SIG-M5 (cell line): ENCODE measurements at regions not wholly inside any gene's neighbourhood (a gene's known extent, or its start where the extent isn't known, plus 50 kb on each side); places are given as distances from the start of the nearest gene placed in this dataset.
"Not testable (repeated sequence)": the region's sequence is repeated elsewhere in the genome, so short reads cannot be mapped to it uniquely, and the experiment has no call there.

ENCODE experiments used
- DNase-seq: peaks from one replicate; lab custom pipeline; 2025; lab: John Stamatoyannopoulos, UW

DNA sequence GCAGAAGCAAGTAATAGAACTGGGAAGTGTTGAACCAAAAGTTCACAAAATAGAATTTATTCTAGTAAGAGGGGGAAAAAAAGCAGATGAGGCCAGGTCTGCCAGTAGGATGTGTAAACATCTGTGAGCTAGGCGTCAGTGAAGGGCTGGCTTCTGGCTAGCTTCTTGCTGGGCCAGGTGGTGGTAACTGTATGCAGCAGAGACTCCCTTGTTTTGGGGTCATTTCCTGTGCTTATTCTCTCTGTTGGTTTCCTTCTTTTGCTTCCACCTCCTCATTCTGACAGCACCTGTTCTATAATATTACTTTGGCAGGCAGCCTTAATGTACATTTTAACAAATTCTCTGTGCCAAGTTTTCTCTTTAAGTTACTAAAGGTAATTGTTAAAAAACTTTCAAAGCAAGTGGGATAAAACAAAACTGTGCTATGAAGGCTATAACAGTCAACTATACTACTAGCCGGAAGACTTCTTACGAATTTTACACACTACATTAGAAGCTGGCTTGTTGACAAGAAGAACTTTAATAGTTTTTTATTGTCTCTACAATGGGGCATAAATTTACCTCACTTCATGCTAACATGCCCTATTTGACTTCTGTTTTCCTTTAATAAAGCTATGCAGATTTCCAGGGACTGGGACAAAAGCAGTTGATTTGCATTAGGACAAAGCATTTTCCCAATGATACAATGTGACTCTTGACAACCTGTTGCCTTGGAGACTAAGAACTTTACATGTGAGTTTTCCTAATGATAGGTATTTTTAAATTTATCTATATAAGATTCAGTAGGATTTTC lies 318.8 kb upstream of the NAALADL2 start:
- no peak for DNase-seq

DNA sequence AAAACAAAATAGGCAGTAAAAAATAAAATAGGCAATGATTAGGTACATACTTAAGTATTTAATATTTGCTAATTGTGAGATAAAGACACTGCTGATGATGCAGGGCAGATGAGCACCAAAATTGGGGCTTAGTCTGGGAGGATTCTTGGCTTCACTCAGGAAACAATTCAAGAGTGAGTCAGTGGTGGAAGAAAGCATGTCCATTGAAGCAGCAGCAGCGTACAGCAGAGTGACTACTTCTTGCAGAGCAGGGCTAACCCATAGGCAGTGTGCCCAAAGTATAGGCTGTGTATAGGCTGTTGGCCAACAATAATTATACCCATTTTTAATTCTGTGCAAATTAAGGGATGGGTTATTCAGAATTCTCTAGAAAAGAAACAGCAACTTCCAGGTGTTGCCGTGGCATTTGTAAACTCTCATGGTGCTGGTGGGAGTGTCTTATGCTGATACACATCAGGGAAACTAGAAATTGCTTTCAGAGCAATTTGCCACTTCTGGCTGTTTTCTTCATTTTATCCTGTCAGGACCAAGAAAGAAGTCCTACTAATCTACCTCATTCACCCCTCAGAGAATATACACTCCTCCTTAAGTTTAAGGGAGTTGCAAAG lies 317.3 kb upstream of the NAALADL2 start:
- DNase-seq: no peak

DNA sequence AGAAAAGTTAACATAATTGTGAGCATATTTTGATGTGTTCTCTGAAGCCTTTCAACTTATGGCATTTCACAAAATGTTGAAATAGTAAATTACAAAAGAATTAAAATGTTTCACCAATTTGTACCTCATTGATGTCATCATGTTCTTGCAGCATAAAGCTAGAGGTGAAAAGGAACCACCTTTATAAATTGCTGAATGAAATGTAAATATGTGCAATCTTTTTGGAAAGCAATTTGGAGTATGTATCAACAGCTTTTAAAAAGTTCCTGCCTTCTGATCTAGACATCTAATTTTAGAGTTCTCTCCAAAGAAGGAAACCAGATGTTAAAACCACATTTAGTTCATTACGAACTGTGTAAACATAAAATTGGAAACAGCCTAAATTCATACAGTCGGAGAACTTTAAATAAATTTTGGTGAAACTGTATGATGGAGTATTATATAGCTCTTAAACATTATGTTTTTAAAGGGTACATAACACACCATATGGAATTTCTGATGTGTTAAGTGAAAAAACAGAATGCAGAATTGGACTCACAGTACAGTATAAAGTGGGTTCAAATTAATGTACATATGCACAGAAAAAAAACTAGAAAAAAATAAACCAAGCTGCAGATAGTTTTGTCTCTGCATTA lies 311.2 kb upstream of the NAALADL2 start:
- no peak for DNase-seq

DNA sequence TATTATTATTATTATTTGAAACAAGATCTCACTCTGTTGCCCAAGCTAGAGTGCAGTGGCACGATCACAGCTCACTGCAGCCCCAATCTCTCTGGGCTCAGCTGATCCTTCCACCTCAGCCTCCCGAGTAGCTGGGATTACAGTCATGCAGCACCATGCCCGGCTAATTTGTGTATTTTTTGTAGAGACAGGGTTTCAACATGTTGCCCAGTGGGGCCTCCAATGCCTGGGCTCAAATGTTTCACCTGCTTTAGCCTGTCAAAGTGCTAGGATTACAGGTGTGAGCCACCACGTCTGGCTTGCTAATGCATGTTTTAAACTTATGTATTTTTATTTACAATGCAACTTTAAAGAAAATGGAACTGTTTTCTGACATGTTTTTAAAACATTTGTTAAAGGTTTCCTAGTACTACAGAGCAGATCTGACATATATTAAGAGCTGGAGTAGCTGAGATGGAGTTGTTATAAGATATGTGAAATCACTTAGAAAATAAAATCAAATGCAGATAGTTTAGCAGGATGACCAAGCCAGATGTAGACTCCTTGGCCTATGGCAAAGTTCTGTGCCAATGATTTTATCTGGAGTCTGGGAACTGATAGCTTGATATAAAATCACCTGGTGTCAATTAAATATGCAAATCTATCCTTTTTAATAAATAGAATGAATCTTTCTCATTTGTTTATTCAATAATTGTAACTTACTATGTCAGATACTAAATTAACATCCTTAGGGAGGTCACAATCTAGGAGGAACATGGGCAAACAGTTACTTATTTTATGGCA lies 310.1 kb upstream of the NAALADL2 start:
- no peak for DNase-seq

DNA sequence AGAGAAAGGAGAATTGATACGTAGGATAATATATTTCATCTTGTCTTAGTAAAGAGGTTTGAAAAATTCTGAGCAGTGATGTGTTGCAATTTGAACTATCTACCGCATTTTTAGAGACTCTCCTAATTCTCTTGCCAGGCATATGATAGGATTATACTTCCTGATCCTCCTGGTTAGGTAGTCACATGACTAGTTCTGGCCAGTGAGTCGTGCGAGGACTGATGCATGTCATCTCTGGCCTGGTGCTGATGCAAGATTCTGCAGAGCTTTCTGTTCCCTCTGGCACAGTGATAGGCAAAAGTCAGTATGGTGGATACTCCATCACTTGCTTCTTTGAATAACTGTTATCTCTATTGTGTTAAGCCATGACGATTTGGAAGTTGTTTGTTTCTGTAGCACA lies 277.6 kb upstream of the NAALADL2 start:
- no peak for DNase-seq

GRCh38 chr3:174583396-174583795 lies 275.7 kb upstream of the NAALADL2 start:
- DNase-seq: no peak

GRCh38 chr3:174587137-174587536 lies 272.0 kb upstream of the NAALADL2 start:
- DNase-seq: not testable (repeated sequence)

DNA sequence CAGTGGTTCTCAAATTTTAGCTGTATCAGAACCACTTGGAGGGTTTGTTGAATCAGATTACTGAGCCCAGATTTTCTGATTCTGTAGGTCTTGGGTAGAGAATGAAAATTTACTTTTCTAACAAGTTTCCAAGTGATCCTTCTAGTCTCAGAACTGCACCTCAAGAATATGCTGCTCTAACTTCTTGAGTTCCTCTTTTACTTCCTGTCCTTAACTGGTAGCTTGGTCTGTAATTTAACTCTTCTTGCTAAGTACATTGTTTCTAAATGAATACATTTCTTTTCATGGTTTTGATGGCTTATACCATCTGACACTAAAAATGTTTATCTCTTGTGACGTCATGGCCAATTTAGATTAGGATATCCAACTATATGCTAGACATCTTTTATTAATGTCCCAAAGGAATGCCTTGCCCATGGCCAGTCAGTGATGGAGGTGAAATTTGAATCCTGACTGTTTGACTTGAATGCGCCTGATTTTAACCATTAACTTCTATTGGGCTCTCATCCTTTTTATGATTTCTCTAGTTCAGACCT lies 262.6 kb upstream of the NAALADL2 start:
- no peak for DNase-seq

DNA sequence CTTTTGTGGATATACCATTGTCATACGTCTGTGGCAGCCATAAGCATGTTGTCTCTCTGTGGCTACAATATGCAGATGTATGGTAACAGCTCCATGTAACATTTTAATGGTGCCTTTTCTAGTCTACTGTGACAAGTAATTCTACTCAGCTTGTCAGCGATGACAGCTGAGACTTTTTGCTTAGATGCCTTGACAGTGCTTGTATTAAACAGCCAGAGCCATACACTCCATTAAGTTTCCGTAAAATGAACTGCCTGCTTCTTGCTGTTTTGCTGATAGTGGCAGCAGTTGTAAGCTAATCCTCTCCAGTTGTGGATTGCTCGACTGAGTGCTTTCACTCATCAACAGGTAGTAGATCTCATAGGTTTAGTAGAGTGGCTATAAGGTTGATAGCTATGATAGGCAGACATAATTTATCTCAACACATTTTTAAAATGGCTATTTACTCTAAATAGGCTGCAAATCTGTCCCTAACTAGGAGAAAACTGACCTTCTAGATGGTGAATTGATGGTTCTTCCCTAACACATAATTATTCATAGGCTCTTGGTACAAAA lies 260.2 kb upstream of the NAALADL2 start:
- no peak for DNase-seq

- DNase-seq: no peak
These were observed 246.0 kb upstream of the NAALADL2 start for GRCh38 chr3:174613173-174613572.

DNA sequence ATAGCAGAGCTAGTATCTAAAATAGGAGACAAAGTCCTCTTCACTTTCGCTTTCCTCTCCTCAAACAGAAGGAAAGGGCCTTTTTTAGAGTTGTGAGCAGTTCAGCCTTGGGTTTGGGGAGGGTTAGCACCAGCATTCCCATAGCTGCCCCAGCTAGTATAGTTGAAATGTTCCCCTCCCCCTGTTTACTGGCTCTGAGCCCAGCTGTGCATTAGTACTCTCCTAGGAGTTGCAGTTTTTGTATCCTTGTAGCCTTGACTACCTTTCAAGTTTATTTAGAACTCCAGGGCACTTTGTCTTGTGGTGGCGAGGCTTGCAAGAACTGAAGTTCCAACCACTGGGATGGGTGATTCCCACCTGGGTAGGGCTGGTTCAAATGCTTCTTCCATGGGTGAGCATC lies 245.1 kb upstream of the NAALADL2 start:
- DNase-seq: no peak

- no peak for DNase-seq
These were observed 240.6 kb upstream of the NAALADL2 start for GRCh38 chr3:174618368-174619080.

- DNase-seq: no peak
These were observed 239.9 kb upstream of the NAALADL2 start for GRCh38 chr3:174619239-174619638.

- no peak for DNase-seq
These were observed 239.0 kb upstream of the NAALADL2 start for GRCh38 chr3:174620138-174620537.

GRCh38 chr3:174620855-174621472 lies 238.2 kb upstream of the NAALADL2 start:
- no peak for DNase-seq

- no peak for DNase-seq
These were observed 225.8 kb upstream of the NAALADL2 start for GRCh38 chr3:174633342-174633741.

DNA sequence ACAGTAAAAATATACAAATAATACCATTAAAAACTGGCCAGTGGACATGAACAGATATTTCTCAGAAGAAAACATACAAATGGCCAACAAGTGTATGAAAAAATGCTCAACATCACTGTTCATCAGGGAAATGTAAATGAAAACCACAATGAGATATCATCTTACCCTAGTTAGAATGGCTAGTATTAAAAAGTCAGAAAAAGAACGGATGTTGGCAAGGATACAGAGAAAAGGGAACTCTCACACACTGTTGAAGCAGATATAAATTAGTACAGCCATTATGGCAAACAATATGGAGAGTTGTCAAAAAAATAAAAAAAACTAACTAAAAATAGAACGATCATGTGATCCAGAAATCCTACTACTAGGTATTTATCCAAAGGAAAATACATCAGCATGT lies 222.7 kb upstream of the NAALADL2 start:
- no peak for DNase-seq

GRCh38 chr3:174639406-174639805 lies 219.7 kb upstream of the NAALADL2 start:
- DNase-seq: no peak

DNA sequence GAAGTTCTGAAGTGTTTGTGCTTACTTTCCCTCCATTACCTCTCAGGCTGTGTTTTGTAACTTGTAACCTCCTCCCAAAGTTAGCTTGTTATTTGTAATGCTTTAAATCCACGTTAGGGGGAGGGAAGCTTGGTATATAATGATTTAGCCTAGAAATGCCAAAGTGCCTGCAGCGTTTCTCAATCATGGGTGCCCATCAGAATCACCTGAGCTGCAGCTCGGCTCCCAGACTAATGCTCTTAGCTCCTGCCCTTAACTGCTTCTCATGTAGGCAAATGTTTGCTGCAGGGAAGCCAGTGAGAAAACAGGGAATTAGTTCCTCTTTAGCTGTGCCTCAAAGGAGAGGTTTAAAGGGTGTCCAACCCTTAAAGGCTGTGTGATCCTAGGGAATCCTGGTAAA lies 219.2 kb upstream of the NAALADL2 start:
- no peak for DNase-seq

DNA sequence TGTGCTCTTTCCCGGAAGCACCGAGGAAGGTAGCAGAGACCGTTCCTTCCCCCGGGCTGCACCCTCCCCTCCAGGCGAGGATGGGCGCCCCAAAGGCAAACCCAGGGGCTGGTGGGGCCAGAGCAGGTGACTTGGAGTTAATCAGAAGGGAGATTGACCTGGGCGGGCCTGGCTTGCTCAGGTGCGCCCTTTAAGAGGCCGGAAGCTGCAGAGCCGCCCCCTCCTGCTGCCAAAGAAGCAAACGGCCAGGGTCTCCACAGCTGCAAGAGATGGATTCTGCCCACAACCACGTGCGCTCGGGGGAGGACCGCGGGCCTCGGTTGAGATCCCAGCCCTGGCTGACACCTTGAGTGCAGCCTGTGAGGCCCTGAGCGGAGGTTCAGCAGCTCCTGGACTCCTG lies 218.2 kb upstream of the NAALADL2 start:
- DNase-seq: no peak

DNA sequence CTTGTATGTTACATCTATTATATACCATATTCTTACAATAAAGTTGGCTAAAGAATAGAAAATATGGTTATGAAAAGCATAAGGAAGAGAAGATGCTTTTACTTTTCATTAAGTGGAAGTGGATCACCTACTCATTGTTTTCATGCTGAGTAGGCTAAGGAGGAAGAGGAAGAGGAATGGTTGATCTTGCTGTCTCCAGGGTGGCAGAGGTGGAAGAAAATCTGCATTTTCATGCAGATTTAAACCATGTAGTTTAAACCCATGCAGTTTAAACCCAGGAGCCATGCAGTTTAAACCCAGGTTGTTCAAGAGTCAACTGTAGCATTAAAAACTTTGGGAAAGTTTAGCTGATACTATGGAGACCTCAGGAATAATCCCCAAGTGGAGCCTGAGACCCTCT lies 214.8 kb upstream of the NAALADL2 start:
- DNase-seq: no peak
